H1 (cell line): ENCODE measurements at regions not wholly inside any gene's neighbourhood (a gene's known extent, or its start where the extent isn't known, plus 50 kb on each side); places are given as distances from the start of the nearest gene placed in this dataset.

Experiments
- CTCF ChIA-PET: fragments of 300-600 bp; sonication (Branson Sonifier 250); formaldehyde crosslinking; loops from one replicate; lab custom pipeline; 2021; ENCODE audit not compliant: partially characterized antibody; lab: Charles Lee
- POLR2A ChIA-PET: fragments of 300-600 bp; sonication (Branson Sonifier 250); formaldehyde crosslinking; loops from one replicate; lab custom pipeline; 2021; ENCODE audit warnings: inconsistent platforms; ENCODE audit not compliant: partially characterized antibody; lab: Charles Lee
- DNase-seq, 2 experiments: peaks; one replicate each; pipeline versions ENCODE4 v3.0.0 to v3.0.0-alpha.2; 2010 to 2022; ENCODE audit warnings: low spot score in 2 of 2, low read depth in 1 of 2, mixed read lengths in 1 of 2
- FAIRE-seq: peaks from 2 replicates; lab custom pipeline; 2011; peaks lifted over from hg19 to GRCh38; lab: Jason Lieb, UNC
- H2AFZ ChIP-seq: 2 replicates; pipeline ENCODE4 v1.8.1; 2012; ENCODE audit warnings: low read length, inconsistent platforms
- H2AK5ac ChIP-seq: 2 replicates; pipeline ENCODE4 v1.6.1; 2013; ENCODE audit warnings: low read depth, low read length
- H2BK120ac ChIP-seq: replicated peaks from 2 replicates; pipeline ENCODE3; 2013; ENCODE audit warnings: low read depth, low read length, inconsistent platforms
- H2BK12ac ChIP-seq: 2 replicates; pipeline ENCODE4 v1.6.1; 2013; ENCODE audit warnings: low read depth, low read length
- H2BK15ac ChIP-seq: 2 replicates; pipeline ENCODE4 v1.6.1; 2013; ENCODE audit warnings: low read length
- H2BK20ac ChIP-seq: 2 replicates; pipeline ENCODE4 v1.6.1; 2013; ENCODE audit warnings: low read length
- H2BK5ac ChIP-seq: 2 replicates; pipeline ENCODE4 v1.6.1; 2013; ENCODE audit warnings: low read depth, low read length
- H3K14ac ChIP-seq: 2 replicates; pipeline ENCODE4 v1.6.1; 2013; ENCODE audit warnings: inconsistent platforms; ENCODE audit not compliant: insufficient read length
- H3K18ac ChIP-seq: 2 replicates; pipeline ENCODE4 v1.6.1; 2013; ENCODE audit warnings: low read length; ENCODE audit errors: extremely low read depth
- H3K23ac ChIP-seq: 2 replicates; pipeline ENCODE4 v1.6.1; 2013; ENCODE audit warnings: inconsistent platforms; ENCODE audit not compliant: insufficient read length
- H3K23me2 ChIP-seq: 2 replicates; pipeline ENCODE4 v1.6.1; 2013; ENCODE audit warnings: low read depth, low read length
- H3K27ac ChIP-seq: 2 replicates; pipeline ENCODE4 v1.6.1; 2011; ENCODE audit warnings: low read depth, low read length, inconsistent platforms
- H3K27me3 ChIP-seq, 4 experiments: replicated peaks in 1 of 4; 1 replicate in 1 of 4; 2 replicates in 3 of 4; pipeline versions ENCODE4 v1.6.1 to v1.8.1; 2011 to 2013; ENCODE audit warnings: low read length in 3 of 4, mild to moderate bottlenecking in 3 of 4, inconsistent platforms in 2 of 4, mixed read lengths in 2 of 4, moderate library complexity in 1 of 4; ENCODE audit not compliant: control insufficient read depth in 3 of 4, insufficient read depth in 3 of 4; ENCODE audit errors: extremely low read depth in 1 of 4
- H3K36me3 ChIP-seq, 4 experiments: 2 replicates each; pipeline versions ENCODE4 v1.6.1 to v1.8.1; 2011 to 2013; ENCODE audit warnings: mild to moderate bottlenecking in 4 of 4, low read length in 3 of 4, moderate library complexity in 2 of 4, control low read depth in 1 of 4, inconsistent platforms in 1 of 4; ENCODE audit not compliant: insufficient read depth in 4 of 4, control insufficient read depth in 2 of 4
- H3K4ac ChIP-seq: replicated peaks from 2 replicates; pipeline ENCODE3; 2013; ENCODE audit warnings: low read length, low read depth, mixed read lengths, inconsistent platforms; ENCODE audit not compliant: insufficient read length
- H3K4me1 ChIP-seq, 4 experiments: replicated peaks in 1 of 4; 1 replicate in 1 of 4; 2 replicates in 3 of 4; pipeline versions ENCODE4 v1.6.1 to v1.8.1; 2011 to 2013; ENCODE audit warnings: low read length in 3 of 4, inconsistent platforms in 2 of 4, mixed read lengths in 1 of 4; ENCODE audit not compliant: insufficient read depth in 4 of 4, control insufficient read depth in 3 of 4
- H3K4me2 ChIP-seq, 2 experiments: 2 replicates each; pipeline versions ENCODE4 v1.6.1 to v1.8.1; 2011 to 2013; ENCODE audit warnings: low read depth in 2 of 2, low read length in 2 of 2, control low read depth in 1 of 2, inconsistent platforms in 1 of 2, mild to moderate bottlenecking in 1 of 2; ENCODE audit not compliant: insufficient read depth in 1 of 2
- H3K4me3 ChIP-seq, 4 experiments: fragments of 200-600, 300-600 bp in 1 of 4; sonication (generic), shearing (Covaris generic), sonication (Bioruptor Twin) in 1 of 4; 2 replicates each; pipeline versions ENCODE4 v1.5.1 to v1.8.1; 2011 to 2016; ENCODE audit warnings: low read length in 4 of 4, low read depth in 3 of 4, control low read depth in 2 of 4, inconsistent platforms in 2 of 4, mild to moderate bottlenecking in 2 of 4, mixed read lengths in 1 of 4, moderate library complexity in 1 of 4; ENCODE audit not compliant: insufficient read depth in 2 of 4; ENCODE audit errors: extremely low read depth in 1 of 4
- H3K56ac ChIP-seq: replicated peaks from 2 replicates; pipeline ENCODE3; 2013; ENCODE audit warnings: low read depth, mild to moderate bottlenecking, mixed read lengths, low read length, inconsistent platforms; ENCODE audit not compliant: insufficient read length
- H3K79me1 ChIP-seq: 2 replicates; pipeline ENCODE4 v1.6.1; 2013; ENCODE audit warnings: low read depth, low read length, control low read depth
- H3K79me2 ChIP-seq, 2 experiments: 2 replicates each; pipeline versions ENCODE4 v1.6.1 to v1.8.1; 2012 to 2013; ENCODE audit warnings: low read length in 2 of 2, mild to moderate bottlenecking in 2 of 2, inconsistent platforms in 1 of 2; ENCODE audit not compliant: insufficient read depth in 2 of 2, control insufficient read depth in 1 of 2
- H3K9ac ChIP-seq, 4 experiments: replicated peaks in 1 of 4; 1 replicate in 1 of 4; 2 replicates in 3 of 4; pipeline versions ENCODE4 v1.6.1 to v1.8.1; 2011 to 2013; ENCODE audit warnings: low read depth in 3 of 4, low read length in 3 of 4, control low read depth in 2 of 4, mild to moderate bottlenecking in 2 of 4, moderate library complexity in 2 of 4, inconsistent platforms in 1 of 4; ENCODE audit errors: extremely low read depth in 1 of 4
- H3K9me3 ChIP-seq, 2 experiments: 2 replicates each; pipeline versions ENCODE4 v1.6.1 to v1.8.1; 2012 to 2013; ENCODE audit warnings: mild to moderate bottlenecking in 2 of 2, moderate library complexity in 2 of 2, control low read depth in 1 of 2, inconsistent platforms in 1 of 2, low read depth in 1 of 2, low read length in 1 of 2, mixed read lengths in 1 of 2; ENCODE audit not compliant: insufficient read depth in 2 of 2
- H4K20me1 ChIP-seq, 2 experiments: replicated peaks in 1 of 2; 2 replicates each; pipeline versions ENCODE3 to v1.8.1; 2011 to 2013; ENCODE audit warnings: inconsistent platforms in 2 of 2, low read length in 2 of 2, mild to moderate bottlenecking in 1 of 2; ENCODE audit not compliant: insufficient read depth in 2 of 2, control insufficient read depth in 1 of 2
- H4K5ac ChIP-seq: 2 replicates; pipeline ENCODE4 v1.6.1; 2013; ENCODE audit warnings: low read length, low read depth, mixed read lengths, inconsistent platforms; ENCODE audit not compliant: insufficient read length
- H4K8ac ChIP-seq: 2 replicates; pipeline ENCODE4 v1.8.0; 2013; ENCODE audit warnings: mild to moderate bottlenecking, moderate library complexity, low read length, inconsistent platforms; ENCODE audit not compliant: insufficient read depth; ENCODE audit errors: extremely low read depth
- H4K91ac ChIP-seq: replicated peaks from 2 replicates; pipeline ENCODE3; 2013; ENCODE audit warnings: low read length, mixed read lengths, inconsistent platforms; ENCODE audit not compliant: insufficient read length
- ATF3 ChIP-seq: IDR thresholded peaks from 2 replicates; pipeline ENCODE4 v1.6.1; 2011; ENCODE audit warnings: low read depth, mild to moderate bottlenecking, low read length; ENCODE audit not compliant: insufficient read depth
- CBX5 ChIP-seq: fragments of 300-800, 300-1000 bp; sonication (generic); IDR thresholded peaks from 2 replicates; pipeline ENCODE4 v1.7.1; 2016; ENCODE audit warnings: antibody characterized with exemption, low read length, low read depth
- HDAC2 ChIP-seq, 2 experiments: fragments of 300-600 bp in 1 of 2; sonication (generic) in 1 of 2; IDR thresholded peaks; 2 replicates each; pipeline ENCODE4 v1.6.1; 2011 to 2012; ENCODE audit warnings: low read depth in 2 of 2, low read length in 2 of 2, mild to moderate bottlenecking in 2 of 2, moderate library complexity in 2 of 2, borderline replicate concordance in 1 of 2, inconsistent platforms in 1 of 2
- JUND ChIP-seq: IDR thresholded peaks from 2 replicates; pipeline ENCODE4 v1.6.1; 2011; ENCODE audit warnings: mild to moderate bottlenecking, improper control_type of control experiment, low read length
- KDM4A ChIP-seq: IDR thresholded peaks from one replicate; pipeline ENCODE4 v1.7.1; 2012; ENCODE audit warnings: low read depth, mild to moderate bottlenecking, moderate library complexity, low read length, inconsistent platforms; ENCODE audit not compliant: severe bottlenecking
- NANOG ChIP-seq: IDR thresholded peaks from 2 replicates; pipeline ENCODE4 v1.6.1; 2011; ENCODE audit warnings: low read length, low read depth, mild to moderate bottlenecking, inconsistent platforms; ENCODE audit not compliant: insufficient read depth, poor library complexity, severe bottlenecking
- PHF8 ChIP-seq: fragments of 200-600 bp; sonication (generic); conservative IDR thresholded peaks from 2 replicates; pipeline ENCODE4 v1.7.1; 2012; ENCODE audit warnings: low read depth, mild to moderate bottlenecking, inconsistent platforms, low read length, moderate library complexity
- RAD21 ChIP-seq, 2 experiments: IDR thresholded peaks in 1 of 2; conservative IDR thresholded peaks in 1 of 2; 2 replicates each; pipeline ENCODE4 v1.6.1; 2011; ENCODE audit warnings: low read depth in 2 of 2, low read length in 2 of 2, improper control_type of control experiment in 1 of 2, inconsistent platforms in 1 of 2, mild to moderate bottlenecking in 1 of 2, moderate library complexity in 1 of 2
- SIX5 ChIP-seq: IDR thresholded peaks from 2 replicates; pipeline ENCODE4 v1.6.1; 2011; ENCODE audit warnings: mild to moderate bottlenecking, low read depth, low read length
- SP1 ChIP-seq: IDR thresholded peaks from 2 replicates; pipeline ENCODE4 v1.6.1; 2011; ENCODE audit warnings: low read depth, low read length
- TEAD4 ChIP-seq: IDR thresholded peaks from 2 replicates; pipeline ENCODE4 v1.6.1; 2012; ENCODE audit warnings: low read depth, low read length, inconsistent platforms, mixed read lengths
- ZNF274 ChIP-seq: IDR thresholded peaks from 2 replicates; pipeline ENCODE4 v1.7.0; 2012; ENCODE audit warnings: low read length, borderline replicate concordance; ENCODE audit errors: extremely low read depth
- WGBS, 2 experiments: shearing (Covaris generic) in 1 of 2; methylation state at CpG; one replicate each; pipeline versions ENCODE4 v1.1.6 to v1.1.7; 2013 to 2015; ENCODE audit warnings: low lambda C conversion rate in 2 of 2, mixed read lengths in 2 of 2, inconsistent platforms in 1 of 2, low coverage in 1 of 2, missing lambda C conversion rate in 1 of 2; ENCODE audit not compliant: insufficient replicate concordance in 2 of 2, insufficient coverage in 1 of 2, insufficient read length in 1 of 2; ENCODE audit errors: extremely low coverage in 1 of 2, missing lambda C conversion rate in 1 of 2; 5-methylcytosine and 5-hydroxymethylcytosine counted together

DNA sequence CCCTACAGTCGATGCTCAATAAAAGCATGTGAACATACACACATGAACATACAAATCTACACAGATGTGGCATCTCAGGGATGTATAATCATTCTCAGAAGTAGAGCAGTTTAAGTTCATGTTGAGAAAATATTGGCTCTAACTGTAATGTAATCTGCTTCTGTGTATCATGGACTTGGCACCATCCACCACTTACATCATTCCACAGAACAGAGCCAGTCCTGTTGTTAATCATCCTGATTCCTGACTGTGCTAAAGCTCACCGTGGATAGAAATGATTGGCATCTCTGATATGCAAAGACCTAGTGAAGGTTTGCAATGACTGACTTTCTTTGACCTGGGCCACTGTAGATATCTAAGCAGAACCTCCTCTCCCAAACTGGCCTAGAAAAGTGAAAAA lies 1141.3 kb downstream of the BCL11B start:
- no peak overlapping the region for H2BK5ac ChIP-seq
- 96% methylated on average over 2 of the region's 2 CpGs; no CpG with 5 or more reads in 1 of the 2 experiments for WGBS, 2 experiments

More for the DNA sequence above, 1141.3 kb downstream of the BCL11B start:
- Histone ChIP-seq H3K23me2 (no peaks in the 10 kb centered on the region), H4K5ac (no peak overlapping the region), H3K36me3 (no peaks in the 10 kb centered on the region), H3K56ac (no peak overlapping the region), H2BK120ac (no peak overlapping the region), H3K4me3 (no peak overlapping the region), H2BK20ac (no peak overlapping the region), H2BK15ac (no peak overlapping the region), H3K4ac (no peak overlapping the region), H3K18ac (no peak overlapping the region), H3K9ac (no peak overlapping the region), H4K8ac (no peak overlapping the region), H3K79me2 (no peaks in the 10 kb centered on the region), H3K27me3 (no peaks in the 10 kb centered on the region), H2AFZ (no peak overlapping the region), H3K27ac (no peak overlapping the region), H3K23ac (no peak overlapping the region), H3K4me2 (no peak overlapping the region), H4K20me1 (no peaks in the 10 kb centered on the region), H3K4me1 (peaks cover 0 to under 1% (median 0%) of the 10 kb centered on the region in 4 experiments; a peak in 2 of 7 replicates), H2AK5ac (no peak overlapping the region), H2BK12ac (no peak overlapping the region), H3K79me1 (no peaks in the 10 kb centered on the region), H4K91ac (no peak overlapping the region), H3K9me3 (no peaks in the 10 kb centered on the region), H3K14ac (no peak overlapping the region)
- ChIA-PET CTCF (interaction anchor here (0.9 to 2.0 kb wide), 4 partner anchors 8 to 680 kb away, joined by 3 to 8 read pairs (median 3); no protein-coding TSS in a partner anchor), POLR2A (no interaction called here)
- FAIRE-seq (no peak), DNase-seq (no peak)
- TF ChIP-seq RAD21 (IDR thresholded peaks at IDR 0.05 in 1 of 2, conservative IDR thresholded peaks at IDR 0.05 in 1 of 2; ENCODE audit: low read depth in 2 of 2, low read length in 2 of 2) (no peak), CBX5 (no peak), HDAC2 (IDR thresholded peaks at IDR 0.05; ENCODE audit: borderline replicate concordance in 1 of 2, low read depth in 2 of 2, low read length in 2 of 2) (no peak), SIX5 (no peak), KDM4A (no peak), ATF3 (no peak), SP1 (no peak), TEAD4 (no peak), NANOG (no peak), PHF8 (no peak), JUND (no peak), ZNF274 (no peak)
